Body of pancreas (tissue), 4 donors: ENCODE measurements at regions not wholly inside any gene's neighbourhood (a gene's known extent, or its start where the extent isn't known, plus 50 kb on each side); places are given as distances from the start of the nearest gene placed in this dataset.

ENCODE experiments used
- ATAC-seq: fragments of 150-250 bp; one replicate; pipeline ENCODE4 v1.9.1; 2016
- DNase-seq, 4 donors: peaks; one replicate each; pipeline ENCODE4 v3.0.0-alpha.2; 2019
- H3K27ac ChIP-seq, 4 donors: fragments of 200-600 bp; sonication (generic); 1 replicate in 3 of 4; 2 replicates in 1 of 4; pipeline versions ENCODE4 v1.5.1 to v1.6.1; 2016 to 2019; ENCODE audit warnings: mild to moderate bottlenecking in 1 of 4, mixed read lengths in 1 of 4, moderate library complexity in 1 of 4
- H3K27me3 ChIP-seq, 2 donors: fragments of 200-600 bp; sonication (generic); one replicate each; pipeline ENCODE4 v1.6.0; 2016; ENCODE audit warnings: mild to moderate bottlenecking in 1 of 2
- H3K36me3 ChIP-seq, 2 donors: fragments of 200-600 bp; sonication (generic); replicated peaks in 1 of 2; 2 replicates each; pipeline ENCODE4 v1.5.1; 2016; ENCODE audit warnings: low read depth in 2 of 2; ENCODE audit not compliant: insufficient read depth in 1 of 2
- H3K4me1 ChIP-seq: fragments of 200-600 bp; sonication (generic); one replicate; pipeline ENCODE4 v1.6.0; 2016
- H3K4me3 ChIP-seq, 2 donors: fragments of 200-600 bp; sonication (generic); 1 replicate in 1 of 2; 2 replicates in 1 of 2; pipeline ENCODE4 v1.5.1; 2016 to 2019
- H3K9me3 ChIP-seq, 3 donors: fragments of 200-600 bp; sonication (generic); 1 replicate in 2 of 3; 2 replicates in 1 of 3; pipeline ENCODE4 v1.5.1; 2016
- CTCF ChIP-seq, 7 experiments: fragments of 450-650 bp in 4 of 7; fragments of 200-600 bp in 3 of 7; sonication (generic) in 3 of 7; IDR thresholded peaks; one replicate each; pipeline ENCODE4 v1.5.1; 2016 to 2019; ENCODE audit warnings: antibody characterized with exemption in 7 of 7
- POLR2A ChIP-seq, 3 donors: fragments of 450-650 bp; IDR thresholded peaks; one replicate each; pipeline ENCODE4 v1.6.1; 2016; ENCODE audit warnings: antibody characterized with exemption in 3 of 3, mild to moderate bottlenecking in 2 of 3
- WGBS, 2 donors: methylation state at CpG; one replicate each; pipeline ENCODE4 v1.1.5; 2017; 5-methylcytosine and 5-hydroxymethylcytosine counted together
- intact Hi-C: fragments of 100-400 bp; cut with DNase I; formaldehyde crosslinking; loops from one replicate; pipeline ENCODE4 v1.15.1; 2023

- H3K4me1 ChIP-seq: no peaks in the 10 kb centered on the region
- H3K36me3 ChIP-seq: no peaks in the 10 kb centered on the region
- DNase-seq (no peak), ATAC-seq (no peak)
- H3K27ac ChIP-seq: no peak overlapping the region
- WGBS, 2 donors: 54 to 55% methylated on average over 9 of the region's 9 CpGs
- intact Hi-C loops: no loop called here
- peaks cover 0 to 3% of the 10 kb centered on the region in 2 donors for H3K27me3 ChIP-seq
- no peak overlapping the region for H3K4me3 ChIP-seq
- no peaks in the 10 kb centered on the region for H3K9me3 ChIP-seq
- TF ChIP-seq CTCF (IDR thresholded peaks at IDR 0.05) (no peak), POLR2A (IDR thresholded peaks at IDR 0.05) (no peak)
Measured at GRCh38 chr22:47621253-47621652, 858.8 kb downstream of the TBC1D22A start.

- H3K36me3 ChIP-seq: no peaks in the 10 kb centered on the region
- intact Hi-C loops: no loop called here
- H3K27ac ChIP-seq: no peak overlapping the region
- no peak overlapping the region for H3K4me3 ChIP-seq
- no peak for DNase-seq
- peaks cover 0 to 3% of the 10 kb centered on the region in 2 donors for H3K27me3 ChIP-seq
- H3K9me3 ChIP-seq: no peaks in the 10 kb centered on the region
- H3K4me1 ChIP-seq: no peaks in the 10 kb centered on the region
- ATAC-seq: no peak
- WGBS, 2 donors: 73 to 75% methylated on average over 11 of the region's 11 CpGs
- no peak for TF ChIP-seq POLR2A (IDR thresholded peaks at IDR 0.05)
- no peak for TF ChIP-seq CTCF (IDR thresholded peaks at IDR 0.05)
Measured at GRCh38 chr22:47620391-47620790, 857.9 kb downstream of the TBC1D22A start.

- H3K27ac ChIP-seq: no peak overlapping the region
- 58 to 67% methylated on average over 7 to 11 of the region's 11 CpGs for WGBS, 2 donors
- ATAC-seq (no peak), DNase-seq (no peak)
- H3K4me3 ChIP-seq: no peak overlapping the region
- intact Hi-C loops: no loop called here
- TF ChIP-seq POLR2A (IDR thresholded peaks at IDR 0.05): no peak
- TF ChIP-seq CTCF (IDR thresholded peaks at IDR 0.05): no peak
- no peaks in the 10 kb centered on the region for H3K4me1 ChIP-seq
- no peaks in the 10 kb centered on the region for H3K36me3 ChIP-seq
- no peaks in the 10 kb centered on the region for H3K9me3 ChIP-seq
- H3K27me3 ChIP-seq: peaks cover 0 to 3% of the 10 kb centered on the region in 2 donors
Measured at GRCh38 chr22:47619631-47620030, 857.2 kb downstream of the TBC1D22A start.

GRCh38 chr22:47618180-47619010 is 855.9 kb downstream of the TBC1D22A start:
- no peak overlapping the region for H3K4me3 ChIP-seq
- DNase-seq (no peak), ATAC-seq (no peak)
- no peaks in the 10 kb centered on the region for H3K9me3 ChIP-seq
- no peak for TF ChIP-seq POLR2A (IDR thresholded peaks at IDR 0.05)
- TF ChIP-seq CTCF (IDR thresholded peaks at IDR 0.05): no peak
- H3K27me3 ChIP-seq: peaks cover 0 to 3% of the 10 kb centered on the region in 2 donors
- intact Hi-C loops: no loop called here
- no peaks in the 10 kb centered on the region for H3K4me1 ChIP-seq
- WGBS, 2 donors: 22 to 31% methylated on average over 8 to 23 of the region's 23 CpGs
- H3K36me3 ChIP-seq: no peaks in the 10 kb centered on the region
- H3K27ac ChIP-seq: no peak overlapping the region

GRCh38 chr22:47617186-47617585 is 854.7 kb downstream of the TBC1D22A start:
- WGBS, 2 donors: 56 to 57% methylated on average over 3 of the region's 3 CpGs
- no peak overlapping the region for H3K27ac ChIP-seq
- no peaks in the 10 kb centered on the region for H3K36me3 ChIP-seq
- TF ChIP-seq CTCF (IDR thresholded peaks at IDR 0.05) (no peak), POLR2A (IDR thresholded peaks at IDR 0.05) (no peak)
- DNase-seq: no peak
- H3K4me3 ChIP-seq: no peak overlapping the region
- H3K4me1 ChIP-seq: no peaks in the 10 kb centered on the region
- no peaks in the 10 kb centered on the region for H3K9me3 ChIP-seq
- no peak for ATAC-seq
- intact Hi-C loops: no loop called here
- H3K27me3 ChIP-seq: no peaks in the 10 kb centered on the region
